H4 (cell line): ENCODE measurements at regions not wholly inside any gene's neighbourhood (a gene's known extent, or its start where the extent isn't known, plus 50 kb on each side); places are given as distances from the start of the nearest gene placed in this dataset.

Source experiments
- DNase-seq: peaks from one replicate; pipeline ENCODE4 v3.0.0-alpha.2; 2015; ENCODE audit warnings: low spot score

DNA sequence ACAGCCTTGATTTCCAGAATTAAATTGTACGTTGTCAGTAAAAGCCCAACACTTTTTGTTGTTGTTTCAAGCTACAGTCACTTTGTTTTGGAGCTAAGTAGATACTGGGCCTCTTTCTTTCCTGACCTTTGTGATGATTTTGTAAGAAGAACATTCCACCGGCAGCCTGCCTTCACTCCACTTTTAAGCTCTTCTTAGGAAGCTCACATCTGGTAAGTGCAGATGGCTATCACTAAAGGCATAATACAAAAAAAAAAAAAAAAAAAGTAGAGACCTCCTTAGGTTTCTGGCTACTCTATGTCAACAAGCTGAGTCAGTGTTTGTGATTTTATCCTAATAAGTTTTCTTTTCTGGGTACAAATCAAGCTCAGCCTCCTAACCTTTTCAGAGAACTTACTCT is 1922.1 kb upstream of the WWC1 start:
- DNase-seq: peak; percentile 7

DNA sequence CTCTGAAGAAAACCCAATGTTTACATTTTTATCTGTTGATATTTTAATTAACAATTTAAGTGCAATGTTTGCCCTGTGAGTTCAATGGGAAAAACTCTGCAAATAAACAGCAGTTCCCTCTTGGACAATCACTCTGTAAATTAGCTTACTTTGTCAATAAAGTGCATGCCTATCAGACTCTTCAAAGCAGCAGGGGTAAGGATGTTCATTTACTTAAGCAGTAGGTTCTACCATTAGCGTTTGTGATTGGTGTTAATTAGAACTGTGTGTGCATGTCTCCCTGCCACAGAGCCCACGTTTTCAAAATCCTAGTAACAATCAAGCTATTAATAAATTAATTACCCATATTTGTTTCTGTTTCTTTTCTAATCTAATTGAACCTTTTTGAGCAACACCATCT is 1921.6 kb upstream of the WWC1 start:
- DNase-seq: no peak

- peak; percentile 61 for DNase-seq
Measured at GRCh38 chr5:166370928-166371690, 1920.3 kb upstream of the WWC1 start.

- no peak for DNase-seq
Measured at GRCh38 chr5:166373817-166374216, 1917.6 kb upstream of the WWC1 start.

GRCh38 chr5:166377756-166378155 is 1913.7 kb upstream of the WWC1 start:
- DNase-seq: peak; percentile 8

DNA sequence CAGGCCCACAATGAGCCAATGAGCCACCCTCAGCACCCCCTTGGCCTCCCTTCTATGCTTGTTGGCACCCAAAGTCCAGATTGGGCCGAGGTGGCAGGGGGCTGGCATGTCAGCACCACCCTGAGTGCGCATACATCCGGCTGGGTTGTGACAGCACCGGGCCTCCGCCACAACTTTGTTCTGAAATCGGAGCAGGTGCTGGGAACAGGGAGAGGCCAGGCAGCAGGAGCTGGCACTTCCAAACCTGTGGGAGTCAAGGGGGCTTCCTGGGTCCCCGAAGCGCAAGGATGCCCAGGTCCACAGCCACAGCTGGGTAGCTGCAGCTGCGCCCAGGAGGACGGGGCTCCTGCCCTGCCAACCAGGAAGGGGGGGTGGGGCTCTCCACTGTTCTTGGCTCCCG is 1911.9 kb upstream of the WWC1 start:
- DNase-seq: no peak

GRCh38 chr5:166382031-166382430 is 1909.4 kb upstream of the WWC1 start:
- DNase-seq: peak; percentile 8

DNA sequence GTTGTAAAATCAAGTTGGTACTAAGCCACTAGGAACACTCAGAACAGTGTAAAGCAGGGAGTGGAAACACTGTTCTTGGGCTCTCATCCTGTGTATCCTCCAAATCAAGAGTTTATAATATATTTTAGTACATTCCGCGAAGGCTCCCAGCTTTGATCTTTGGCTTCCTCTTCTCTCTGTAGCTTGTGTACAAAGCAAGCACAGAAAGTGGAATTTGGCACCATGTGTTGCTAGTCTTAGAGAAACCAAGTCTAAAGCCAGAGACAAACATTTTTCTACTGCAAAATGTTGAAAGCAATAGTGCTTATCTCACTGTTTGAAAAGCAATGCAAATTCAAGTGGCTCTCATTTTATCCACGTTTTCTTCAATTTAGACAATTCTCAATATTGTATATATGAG is 1893.3 kb upstream of the WWC1 start:
- DNase-seq: no peak

GRCh38 chr5:166399781-166400180 is 1891.7 kb upstream of the WWC1 start:
- no peak for DNase-seq

DNA sequence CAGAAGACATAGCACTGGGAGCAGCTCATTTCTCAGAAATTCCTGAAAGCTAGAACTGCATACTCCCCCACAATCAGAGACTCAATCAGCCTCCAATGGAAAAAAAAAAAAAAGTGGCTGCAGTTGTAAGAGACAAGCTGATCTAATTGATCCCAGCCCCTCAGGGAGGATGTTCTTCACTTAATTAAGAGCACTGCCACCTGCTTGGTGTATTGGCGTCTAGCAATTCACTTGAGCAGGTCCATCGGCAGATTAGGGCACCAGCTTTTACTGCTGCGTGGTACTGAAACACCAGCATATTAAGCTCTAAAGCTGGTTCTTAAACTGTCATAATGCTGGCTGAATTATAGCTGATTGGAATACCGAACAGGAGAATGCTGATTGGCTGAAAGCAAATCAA is 1890.1 kb upstream of the WWC1 start:
- DNase-seq: no peak

DNA sequence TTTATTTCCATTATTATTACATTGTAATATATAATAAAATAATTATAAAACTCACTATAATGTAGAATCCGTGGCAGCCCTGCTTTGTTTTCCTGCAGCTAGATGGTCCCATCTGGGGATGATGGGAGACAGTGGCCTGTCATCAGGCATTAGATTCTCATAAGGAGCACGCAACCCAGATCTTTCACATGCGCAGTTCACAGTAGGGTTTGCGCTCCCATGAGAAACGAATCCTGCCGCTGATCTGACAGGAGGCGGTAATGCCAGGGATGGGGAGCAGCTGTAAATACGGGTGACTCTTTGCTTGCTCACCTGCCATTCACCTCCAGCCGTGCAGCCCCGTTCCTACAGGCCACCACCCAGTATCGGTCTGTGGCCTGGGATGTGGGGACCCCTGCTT is 1879.3 kb upstream of the WWC1 start:
- DNase-seq: no peak

DNA sequence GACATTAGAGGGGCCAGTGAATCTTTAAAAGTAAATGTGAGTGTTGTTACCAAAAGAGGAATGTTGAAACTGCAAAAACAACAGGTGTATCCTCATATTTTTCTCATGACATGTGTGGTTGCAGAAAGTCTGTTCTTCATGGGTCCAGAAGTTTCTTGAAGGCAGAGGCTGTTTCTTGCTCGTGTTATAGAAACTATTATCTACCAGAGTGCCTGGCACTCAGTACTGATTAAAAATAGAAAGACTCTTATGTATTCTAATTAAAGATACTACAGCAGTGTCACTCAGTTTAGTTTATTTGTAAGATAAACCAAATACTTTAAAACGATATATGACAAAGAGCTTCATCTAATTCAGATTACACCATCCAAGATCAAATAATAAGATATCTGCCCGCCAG is 1864.2 kb upstream of the WWC1 start:
- no peak for DNase-seq

- no peak for DNase-seq
Measured at GRCh38 chr5:166428264-166428803, 1863.1 kb upstream of the WWC1 start.

- no peak for DNase-seq
Measured at GRCh38 chr5:166430491-166431319, 1860.7 kb upstream of the WWC1 start.

DNA sequence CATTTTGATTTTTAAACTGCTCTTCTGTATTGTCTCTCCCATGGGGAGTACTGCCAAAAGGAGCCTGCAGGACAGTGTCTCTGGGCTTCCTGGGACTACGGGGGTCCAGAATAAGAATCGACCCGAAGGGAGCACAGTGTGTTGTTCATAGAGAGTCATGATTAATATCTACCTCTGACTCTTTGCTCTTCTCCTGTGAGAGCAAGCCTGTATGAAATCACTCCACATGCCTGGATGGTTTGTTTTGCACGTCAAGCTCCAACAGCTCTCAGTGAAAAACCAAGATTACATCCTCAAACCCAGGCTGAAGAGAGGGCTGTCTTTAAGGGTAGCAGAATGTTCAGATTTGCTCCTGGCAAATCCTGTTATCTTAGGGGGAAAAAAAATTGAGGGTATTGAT is 1860.0 kb upstream of the WWC1 start:
- no peak for DNase-seq

DNA sequence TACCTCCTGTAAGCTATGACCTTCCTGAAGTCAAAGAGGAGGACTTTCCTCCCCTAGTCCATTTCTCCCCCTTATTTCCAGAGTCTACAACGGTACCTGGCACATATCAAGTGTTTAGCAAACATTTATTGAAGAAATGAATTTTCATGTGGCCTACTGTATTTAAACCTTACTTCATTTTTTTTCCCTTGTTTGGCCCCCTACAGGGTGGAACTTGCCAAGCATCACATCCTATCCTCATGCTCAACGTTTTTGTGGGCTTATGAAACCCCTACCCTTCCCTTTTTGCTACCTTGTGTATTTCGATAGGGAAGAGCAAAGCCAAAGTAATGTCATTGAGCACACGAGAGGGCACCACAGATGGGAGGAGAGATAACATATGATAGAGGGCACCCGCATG is 1857.8 kb upstream of the WWC1 start:
- no peak for DNase-seq

GRCh38 chr5:166436872-166437271 is 1854.6 kb upstream of the WWC1 start:
- DNase-seq: peak; percentile 34

DNA sequence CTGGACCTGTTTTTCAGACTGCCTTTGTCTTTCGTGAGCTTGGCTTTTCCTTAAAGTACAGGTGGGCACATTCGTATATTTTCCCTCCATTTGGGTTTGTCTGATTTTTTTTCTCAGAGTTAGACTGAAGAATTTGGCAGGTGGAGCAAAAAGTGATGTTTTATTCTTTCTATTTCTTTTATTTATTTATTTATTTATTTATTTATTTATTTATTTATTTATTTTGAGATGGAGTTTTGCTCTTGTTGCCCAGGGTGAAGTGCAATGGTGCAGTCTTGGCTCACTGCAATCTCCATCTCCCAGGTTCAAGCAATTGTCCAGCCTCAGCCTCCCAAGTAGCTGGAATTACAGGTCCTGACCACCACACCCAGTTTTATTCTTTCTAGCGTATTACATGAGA is 1805.1 kb upstream of the WWC1 start:
- DNase-seq: no peak

DNA sequence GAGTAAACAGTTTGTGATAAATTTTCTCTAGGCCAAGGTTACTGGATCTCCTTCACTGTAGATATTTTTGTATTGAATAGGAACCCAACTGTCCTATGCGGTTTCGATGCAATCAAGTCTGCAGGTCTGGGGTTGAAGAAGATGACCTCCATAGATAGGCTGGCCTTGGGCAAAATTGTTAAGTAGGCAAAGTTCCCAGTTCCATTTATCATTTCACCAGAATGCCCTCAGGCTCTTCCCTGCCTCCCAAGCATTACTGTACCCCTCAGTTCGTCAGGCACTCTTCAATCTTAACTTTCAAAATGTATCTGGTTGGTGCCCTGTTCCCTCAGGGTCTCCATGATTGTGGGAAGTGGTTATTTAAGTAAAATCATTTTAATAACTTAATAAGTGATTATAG is 1802.9 kb upstream of the WWC1 start:
- DNase-seq: no peak

DNA sequence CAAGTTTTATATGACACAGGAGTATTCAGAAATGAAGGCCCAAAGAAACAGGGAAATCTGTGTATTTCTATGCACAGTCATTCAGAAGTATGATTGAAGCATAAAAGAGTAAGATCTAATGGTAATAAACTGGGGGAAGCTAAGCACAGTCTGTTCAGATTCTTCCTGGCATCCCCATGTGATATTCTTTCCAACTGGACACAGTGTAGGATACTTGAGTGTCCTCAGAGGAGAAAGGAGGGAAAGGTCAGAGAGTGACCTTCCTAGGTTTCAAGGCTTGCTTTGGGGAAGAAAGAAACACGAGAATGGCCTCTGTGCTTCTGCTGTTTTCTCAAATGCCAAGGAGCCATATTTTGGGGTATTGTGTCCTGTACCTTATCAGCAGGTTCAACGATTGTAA is 1798.4 kb upstream of the WWC1 start:
- DNase-seq: no peak

DNA sequence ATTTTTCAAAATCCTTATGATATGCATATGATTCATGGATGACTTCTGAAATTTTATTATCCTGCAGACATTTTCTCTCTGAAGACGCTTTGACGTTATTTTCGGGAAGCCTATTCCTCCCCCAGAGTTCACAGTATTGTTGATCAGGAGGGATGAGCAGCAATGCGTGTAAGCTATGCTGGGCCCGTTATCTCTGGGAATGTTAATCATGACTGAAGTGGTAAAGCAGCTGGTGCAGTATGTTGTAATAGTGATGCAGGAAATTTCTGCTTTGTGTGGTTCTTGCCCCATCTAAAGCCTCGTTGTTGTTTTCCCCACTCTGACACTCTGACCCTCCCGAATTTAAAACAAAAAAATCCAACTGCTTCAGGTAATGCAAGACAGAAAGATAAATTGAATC is 1797.8 kb upstream of the WWC1 start:
- no peak for DNase-seq

- no peak for DNase-seq
Measured at GRCh38 chr5:166497496-166498104, 1793.8 kb upstream of the WWC1 start.
